ENCODE measurements at regions not wholly inside any gene's neighbourhood (a gene's known extent, or its start where the extent isn't known, plus 50 kb on each side); places are given as distances from the start of the nearest gene placed in this dataset.

DNA sequence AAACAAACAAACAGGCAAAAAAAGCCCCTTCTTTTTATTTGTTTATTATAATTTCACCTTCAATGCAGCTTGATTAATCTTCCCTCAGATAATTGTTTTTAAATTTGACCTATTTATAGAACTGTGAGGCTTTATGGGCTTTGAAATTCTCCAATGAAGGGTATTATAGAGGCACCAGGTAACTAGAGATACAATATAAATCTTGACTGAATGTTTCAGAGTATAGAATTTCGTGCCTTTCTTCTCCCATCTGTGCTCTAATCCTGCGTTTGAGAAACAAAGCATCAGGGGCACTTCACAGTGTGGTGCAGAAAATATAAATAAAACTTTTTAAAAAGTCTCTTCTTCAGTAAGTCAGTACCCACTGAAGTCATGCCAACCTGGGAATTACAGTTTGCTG is 120.9 kb downstream of the ANKRD50 start:
- FAIRE-seq, result no peak

DNA sequence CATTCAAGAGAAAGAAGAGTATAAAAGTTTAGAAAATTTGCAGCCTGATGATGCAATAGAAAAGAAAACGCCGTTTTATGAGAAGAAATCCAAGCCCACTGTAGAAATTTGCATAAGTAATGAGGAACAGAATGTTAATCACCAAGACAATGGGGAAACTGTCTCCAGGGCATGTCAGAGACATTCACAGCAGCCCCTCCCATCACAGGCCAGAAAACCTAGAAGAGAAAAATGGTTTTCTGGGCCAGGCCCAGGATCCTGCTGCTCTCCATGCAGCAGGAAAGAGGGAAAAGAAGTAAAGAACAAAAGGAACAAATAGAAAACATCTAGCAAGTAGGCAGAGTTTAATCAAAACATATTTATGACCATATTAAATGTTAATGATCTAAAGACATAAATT is 119.0 kb downstream of the ANKRD50 start:
- FAIRE-seq, result no peak

DNA sequence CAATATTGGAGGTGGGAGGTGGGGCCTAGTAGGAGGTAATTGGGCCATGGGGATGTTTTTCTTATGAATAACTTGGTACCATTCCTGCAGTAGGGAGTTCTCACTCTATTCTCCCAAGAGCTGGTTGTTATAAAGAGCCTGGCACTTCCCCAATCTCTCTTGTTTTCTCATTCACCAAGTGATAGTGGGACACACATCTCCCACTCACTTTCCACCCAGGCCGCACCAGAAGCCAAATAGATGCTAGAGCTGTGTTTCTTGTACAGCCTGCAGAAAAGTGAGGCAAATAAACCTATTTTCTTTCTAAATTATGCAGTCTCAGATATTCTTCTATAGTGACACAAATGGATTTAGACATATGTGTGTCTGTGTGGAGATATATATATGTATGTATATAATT is 117.6 kb downstream of the ANKRD50 start:
- FAIRE-seq, result no peak

DNA sequence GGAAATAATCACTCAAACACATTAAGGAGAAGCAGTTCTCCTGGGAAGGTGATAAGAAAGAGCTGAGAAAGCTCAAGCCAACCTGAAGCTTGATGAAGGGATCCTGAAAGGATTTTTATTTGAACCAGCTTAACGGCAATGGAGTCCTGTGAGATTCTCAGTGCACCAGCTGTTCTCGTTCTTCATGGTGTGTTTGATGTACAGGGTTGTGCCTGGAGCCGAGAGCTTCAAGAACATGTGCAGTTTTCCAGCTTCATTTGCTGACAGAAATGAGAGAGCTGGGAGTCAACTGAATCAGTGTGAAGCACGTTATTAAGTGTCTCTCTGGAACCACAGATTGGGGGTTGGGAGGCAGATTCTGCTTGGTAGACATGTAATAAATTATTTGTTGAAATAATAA is 115.7 kb downstream of the ANKRD50 start:
- FAIRE-seq, result no peak

DNA sequence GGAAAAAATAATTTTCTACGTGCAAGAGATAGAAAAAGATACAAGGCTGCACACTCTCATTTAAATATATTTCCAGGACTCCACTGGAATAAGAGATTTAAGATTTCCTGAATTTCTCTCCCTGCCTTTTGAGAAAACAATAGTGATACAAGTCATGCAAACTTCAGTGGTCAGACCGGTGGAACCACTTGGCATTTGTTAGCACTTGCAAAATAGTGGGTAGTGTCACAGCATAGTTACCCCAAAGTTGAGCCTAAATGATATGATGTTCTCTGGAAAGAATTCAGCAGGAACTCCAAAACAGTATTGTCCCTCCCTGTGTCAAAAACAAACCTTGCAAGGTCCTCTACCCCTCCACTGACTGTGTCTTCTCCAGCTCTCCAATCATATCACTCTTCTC is 102.3 kb downstream of the ANKRD50 start:
- no peak for FAIRE-seq

All from A204.1 (cell line).